Lung microvascular endothelial cell (primary cell): ENCODE measurements at regions not wholly inside any gene's neighbourhood (a gene's known extent, or its start where the extent isn't known, plus 50 kb on each side); places are given as distances from the start of the nearest gene placed in this dataset.

Source experiments
- DNase-seq, 2 donors: peaks; one replicate each; pipeline versions ENCODE4 v3.0.0 to v3.0.0-alpha.2; 2010; ENCODE audit warnings: low read depth in 2 of 2

DNA sequence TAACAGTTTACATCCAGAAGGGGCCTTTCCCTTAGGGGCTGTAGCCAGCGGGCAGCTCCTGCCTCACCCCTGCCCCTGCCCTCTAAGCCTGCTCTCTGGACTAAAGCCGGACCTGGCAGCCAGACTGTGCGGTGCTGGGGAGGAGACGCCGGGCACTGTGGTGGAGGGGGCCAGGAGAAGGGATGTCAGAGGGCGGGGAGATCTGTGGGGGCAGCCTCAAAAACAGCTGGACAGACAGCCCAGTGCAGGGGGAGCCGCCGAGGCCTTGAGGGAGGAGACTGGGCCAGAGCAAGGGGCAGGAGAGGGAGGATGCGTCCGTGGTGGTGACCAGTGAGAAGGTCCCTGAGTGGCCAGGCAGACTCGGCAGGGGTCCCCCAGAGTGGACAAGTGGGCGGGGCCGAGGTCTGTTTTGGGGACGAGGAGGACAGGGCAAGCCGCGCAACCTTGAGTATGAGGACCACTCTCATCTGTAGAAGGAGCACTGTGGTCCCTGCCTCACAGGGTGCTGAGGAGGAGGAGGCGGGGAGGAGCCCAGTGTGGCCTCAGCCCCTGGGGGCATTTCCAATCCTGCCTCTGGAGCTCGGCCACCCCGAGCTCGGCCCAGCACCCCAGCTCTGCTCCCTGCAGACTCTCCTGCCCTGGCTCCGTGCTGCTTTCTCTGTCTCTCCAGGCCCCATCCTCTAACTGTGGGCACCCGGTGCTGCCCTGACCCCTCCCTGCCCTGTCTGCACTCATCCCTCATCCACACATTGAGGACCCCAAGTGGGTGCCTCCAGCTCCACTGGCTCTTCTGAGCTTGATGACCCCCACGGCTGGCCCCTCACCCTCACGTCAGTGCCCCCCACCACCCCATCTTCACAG, 59.2 kb upstream of the NKX1-1 start:
- DNase-seq, result no peak

DNA sequence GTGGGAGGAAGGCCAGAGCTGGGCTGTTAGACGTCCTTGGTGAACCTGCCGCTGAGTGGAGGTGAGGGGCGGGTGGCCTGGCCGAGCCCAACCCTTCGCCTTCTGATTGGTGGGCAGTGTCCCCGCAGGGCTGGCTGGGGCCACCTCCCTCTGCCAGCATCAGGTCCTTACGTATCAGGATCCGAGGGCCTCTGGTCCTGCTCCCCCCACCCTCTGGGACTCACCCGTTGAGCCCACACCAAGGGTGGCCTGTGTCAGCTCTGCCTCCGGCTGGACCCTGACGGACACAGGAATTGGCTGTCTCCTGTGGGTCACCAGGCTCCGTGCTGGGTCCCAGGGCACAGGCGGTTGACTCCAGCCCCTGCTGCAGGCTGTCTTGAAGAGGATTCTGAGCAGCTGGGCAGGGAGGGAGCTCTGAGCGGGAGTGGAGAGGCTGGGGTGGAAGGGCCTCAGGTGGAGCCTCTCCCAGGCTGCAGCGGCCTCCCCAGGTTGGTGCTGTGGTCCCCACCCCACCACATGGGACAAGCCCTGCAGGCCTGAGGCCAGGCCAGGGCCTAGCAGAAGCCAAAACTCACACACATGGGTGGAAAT, 58.4 kb upstream of the NKX1-1 start:
- DNase-seq, result no peak

DNA sequence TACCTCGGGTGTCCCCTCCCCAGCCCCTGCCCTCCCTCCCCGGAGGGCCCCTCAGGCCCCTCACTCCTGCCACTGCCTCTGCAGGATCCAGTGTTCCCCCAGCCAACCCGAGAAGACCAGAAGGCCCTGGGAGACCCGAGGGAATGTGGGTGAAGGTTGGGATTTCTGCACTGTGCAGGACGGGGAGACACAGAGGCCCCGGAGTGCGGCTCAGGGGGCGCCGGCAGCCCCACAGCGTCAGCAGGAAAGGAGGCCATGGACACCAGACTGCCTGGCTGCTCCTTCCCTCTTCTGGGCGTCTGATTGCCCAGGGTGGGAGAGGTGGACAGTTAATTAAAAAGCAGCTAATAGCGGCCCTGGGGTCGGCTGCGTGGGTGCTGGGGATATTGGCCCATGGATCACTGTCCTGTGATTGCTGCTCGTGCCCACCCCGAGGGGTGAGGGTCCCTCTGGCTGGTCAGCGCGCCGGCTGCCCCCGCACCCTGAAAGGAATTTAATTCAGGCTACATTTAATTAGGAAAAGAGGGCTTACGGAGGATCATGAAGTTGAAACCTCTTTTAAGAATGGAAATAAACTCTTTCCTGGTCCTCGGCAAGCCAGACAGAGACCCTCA, 57.8 kb upstream of the NKX1-1 start:
- DNase-seq, result no peak

DNA sequence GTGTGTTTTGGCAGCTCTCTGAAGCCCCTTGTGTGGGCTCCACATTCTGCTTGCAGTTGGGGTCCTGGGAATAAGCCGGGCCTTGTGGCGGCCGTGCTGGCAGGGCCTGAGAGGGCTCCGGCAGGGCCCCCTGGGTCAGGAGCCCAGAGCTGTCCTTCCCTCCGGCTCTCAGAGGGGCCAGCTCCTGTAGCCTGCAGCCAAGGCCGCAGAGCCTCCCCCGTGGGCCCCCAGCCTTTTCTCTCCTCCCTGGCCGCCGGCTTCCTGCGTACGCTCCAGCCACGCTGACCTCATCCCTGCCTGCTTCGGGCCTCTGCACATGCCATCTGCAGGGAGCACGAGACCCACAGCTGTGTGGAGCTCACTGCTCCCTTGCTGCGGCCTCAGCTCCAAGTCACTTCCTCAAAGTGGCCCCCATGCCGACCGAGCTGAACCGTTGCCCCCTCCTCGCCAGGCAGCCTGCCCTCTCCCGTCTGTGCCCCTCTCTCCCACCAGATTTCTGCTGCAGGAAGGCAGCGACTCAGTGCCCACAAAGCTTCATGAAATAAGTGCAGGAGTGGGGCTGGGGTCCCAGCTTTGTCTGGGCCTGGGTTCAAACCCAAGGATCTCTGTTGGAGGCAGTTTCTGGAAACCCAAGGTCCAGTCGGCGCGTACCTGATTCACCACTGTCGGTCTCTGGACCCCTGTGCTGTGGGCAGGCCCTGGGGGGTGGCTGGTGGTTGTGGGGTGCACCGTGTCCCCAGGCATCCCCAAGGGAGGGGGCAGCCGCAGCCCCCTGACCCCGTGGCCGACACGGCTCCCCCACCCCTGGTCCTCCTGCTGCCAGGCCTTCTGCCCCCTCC, 57.1 kb upstream of the NKX1-1 start:
- DNase-seq, result peak; percentile 36 to 47

DNA sequence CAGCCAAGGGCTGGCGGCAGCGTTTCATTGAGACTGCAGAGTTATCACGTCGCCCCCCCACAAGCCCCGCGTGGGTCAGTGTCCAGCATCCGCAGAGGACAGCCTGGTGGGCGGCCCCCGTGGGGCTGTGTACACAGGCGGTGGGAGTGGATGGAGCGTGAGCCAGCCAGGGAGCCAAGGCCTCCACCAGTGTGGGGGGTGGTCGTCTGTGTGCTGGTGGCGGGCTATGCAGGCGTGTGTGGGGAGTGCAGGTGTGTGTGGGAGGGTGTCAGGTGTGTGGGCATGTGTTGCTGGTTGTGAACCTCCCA, 56.5 kb upstream of the NKX1-1 start:
- DNase-seq, result no peak

DNA sequence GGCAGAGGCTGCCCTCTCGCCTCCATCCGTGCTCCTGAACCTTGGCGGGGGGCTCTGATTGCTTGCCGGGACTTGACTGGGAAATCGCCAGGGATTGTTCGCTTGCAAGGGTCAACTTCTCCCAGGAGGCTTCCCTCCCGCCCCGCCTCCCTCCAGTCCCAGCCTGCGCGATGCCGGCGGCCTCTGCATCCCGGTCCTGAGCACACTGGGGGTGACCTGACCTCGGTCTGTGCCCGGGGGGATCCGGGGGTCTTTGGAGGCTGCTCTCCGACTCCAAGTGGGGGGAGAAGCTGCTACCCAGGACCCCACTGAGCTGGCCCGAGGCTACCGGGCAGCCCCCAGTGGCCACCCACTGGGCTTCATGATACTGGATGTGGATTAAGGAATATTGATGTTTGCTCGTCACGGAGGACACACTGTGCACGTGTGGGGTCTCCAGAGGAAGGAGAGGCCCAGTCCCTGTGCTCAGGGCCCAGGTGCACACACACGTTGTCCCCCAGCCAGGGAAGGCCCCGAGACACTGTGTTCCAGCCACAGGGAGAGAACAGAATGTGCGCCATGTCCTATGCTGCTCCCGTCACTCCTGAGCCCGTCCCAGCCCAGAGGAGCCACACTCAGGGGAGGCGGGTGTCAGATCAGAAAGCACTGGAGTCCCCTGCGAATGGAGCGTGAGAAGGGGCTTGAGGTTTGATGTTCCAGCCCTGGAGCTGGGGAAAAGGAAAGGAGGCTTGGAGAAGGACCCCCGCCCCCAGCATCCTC, 55.9 kb upstream of the NKX1-1 start:
- DNase-seq, result no peak

DNA sequence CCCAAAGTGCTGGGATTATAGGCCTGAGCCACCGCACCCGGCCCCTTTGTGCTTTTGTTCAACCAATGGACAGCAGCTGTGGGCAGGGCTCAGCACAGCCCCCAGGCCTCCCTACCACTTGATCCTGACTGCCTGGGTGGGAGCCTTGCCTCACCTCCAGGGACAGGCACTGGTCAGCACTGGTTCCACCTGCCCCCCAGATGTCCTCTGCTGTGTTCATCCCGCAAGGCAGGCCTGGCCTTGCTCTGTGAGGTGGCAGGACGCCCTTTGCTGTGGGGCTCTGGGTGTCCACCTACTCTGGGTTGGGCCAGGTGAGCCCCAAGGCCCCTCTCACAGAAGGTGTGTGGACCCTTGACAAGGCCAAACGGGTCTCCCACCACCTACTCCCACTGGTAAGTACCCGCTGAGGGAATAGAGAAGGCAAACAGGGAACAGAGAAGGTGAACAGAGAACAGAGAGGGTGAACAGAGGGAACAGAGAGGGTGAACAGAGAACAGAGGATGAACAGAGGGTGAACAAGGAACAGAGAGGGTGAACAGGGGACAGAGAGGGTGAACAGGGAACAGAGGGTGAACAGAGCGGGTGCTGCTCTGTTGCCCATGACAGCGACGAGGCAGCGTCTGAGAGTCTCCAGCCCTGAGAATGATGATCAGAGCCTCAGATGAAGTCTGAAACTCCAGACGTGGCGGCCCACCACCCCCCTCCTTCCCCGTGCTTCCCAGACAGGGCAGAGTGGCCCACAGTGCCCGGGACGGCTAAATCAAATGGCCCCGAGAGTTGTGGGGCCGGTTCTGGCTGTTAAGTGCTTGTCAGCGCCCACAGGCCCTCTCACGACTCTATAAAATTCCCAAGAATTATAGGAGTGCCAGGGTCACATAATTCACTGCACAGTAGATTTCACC, 55.0 kb upstream of the NKX1-1 start:
- DNase-seq, result no peak

DNA sequence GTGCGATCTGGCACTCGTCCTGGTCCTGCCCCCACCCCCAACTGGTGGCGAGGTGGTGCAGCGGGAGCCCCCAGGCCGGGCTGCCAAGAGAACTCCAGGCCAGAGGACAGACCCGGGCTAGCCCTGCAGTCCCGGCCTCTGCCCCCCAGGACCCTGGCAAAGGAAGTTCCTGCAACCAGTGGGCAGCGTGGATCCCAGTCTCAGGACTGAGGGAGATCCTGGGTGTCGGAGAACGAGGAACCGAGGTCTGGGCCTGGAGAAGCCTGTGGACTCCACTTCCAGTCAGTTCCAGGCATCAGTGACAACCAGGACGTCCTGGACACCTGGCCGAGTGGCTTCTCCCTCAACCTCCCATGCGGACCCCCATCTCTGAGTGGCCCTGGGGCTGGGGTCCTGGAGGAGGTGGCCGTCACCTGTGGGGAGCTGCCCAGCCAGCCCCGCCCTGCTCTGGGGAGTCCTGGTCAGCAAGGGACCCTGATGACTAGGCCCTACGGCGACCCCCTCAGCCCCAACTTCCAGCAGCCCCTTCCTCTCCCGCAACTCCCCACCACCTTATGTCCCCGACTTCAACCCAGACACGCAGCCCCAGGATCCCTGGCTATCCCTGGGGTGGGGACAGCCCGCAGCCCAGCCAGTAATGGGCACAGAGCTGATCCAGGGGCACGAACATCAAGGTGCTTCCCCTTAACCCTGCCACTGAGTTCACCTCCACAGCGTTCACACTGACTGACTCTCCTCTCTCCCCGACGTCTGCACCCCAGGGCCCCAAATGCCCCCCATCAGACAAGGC, 53.7 kb upstream of the NKX1-1 start:
- DNase-seq, result no peak

- DNase-seq, result no peak
These were observed 53.0 kb upstream of the NKX1-1 start for GRCh38 chr4:1459081-1459721.

- no peak for DNase-seq
These were observed 52.3 kb upstream of the NKX1-1 start for GRCh38 chr4:1458581-1458980.
